Ectodermal cell (in vitro differentiated cells): ENCODE measurements at regions not wholly inside any gene's neighbourhood (a gene's known extent, or its start where the extent isn't known, plus 50 kb on each side); places are given as distances from the start of the nearest gene placed in this dataset.
"Not testable (repeated sequence)": the region's sequence is repeated elsewhere in the genome, so short reads cannot be mapped to it uniquely, and the experiment has no call there.

ENCODE experiments used
- H3K27ac ChIP-seq: 2 replicates; pipeline ENCODE4 v1.7.0; 2013; ENCODE audit warnings: mild to moderate bottlenecking, low read depth, low read length; ENCODE audit not compliant: insufficient read depth, poor library complexity, severe bottlenecking
- H3K27me3 ChIP-seq: 2 replicates; pipeline ENCODE4 v1.7.0; 2013; ENCODE audit warnings: mild to moderate bottlenecking, low read length; ENCODE audit not compliant: insufficient read depth, control insufficient read depth, poor library complexity, severe bottlenecking
- H3K36me3 ChIP-seq: one replicate; pipeline ENCODE4 v1.7.0; 2013; ENCODE audit warnings: low read length; ENCODE audit not compliant: control insufficient read depth, insufficient read depth
- H3K4me1 ChIP-seq: one replicate; pipeline ENCODE4 v1.7.0; 2013; ENCODE audit warnings: low read length; ENCODE audit not compliant: control insufficient read depth, insufficient read depth
- H3K4me3 ChIP-seq: 2 replicates; pipeline ENCODE4 v1.7.0; 2013; ENCODE audit warnings: low read depth, low read length, control low read depth; ENCODE audit not compliant: insufficient read depth
- H3K9me3 ChIP-seq: 2 replicates; pipeline ENCODE4 v1.7.0; 2013; ENCODE audit warnings: mild to moderate bottlenecking, low read length, moderate library complexity; ENCODE audit not compliant: control insufficient read depth
- WGBS, 2 experiments: methylation state at CpG; one replicate each; pipeline ENCODE4 v1.1.7; 2013; ENCODE audit warnings: missing lambda C conversion rate in 2 of 2; 5-methylcytosine and 5-hydroxymethylcytosine counted together

DNA sequence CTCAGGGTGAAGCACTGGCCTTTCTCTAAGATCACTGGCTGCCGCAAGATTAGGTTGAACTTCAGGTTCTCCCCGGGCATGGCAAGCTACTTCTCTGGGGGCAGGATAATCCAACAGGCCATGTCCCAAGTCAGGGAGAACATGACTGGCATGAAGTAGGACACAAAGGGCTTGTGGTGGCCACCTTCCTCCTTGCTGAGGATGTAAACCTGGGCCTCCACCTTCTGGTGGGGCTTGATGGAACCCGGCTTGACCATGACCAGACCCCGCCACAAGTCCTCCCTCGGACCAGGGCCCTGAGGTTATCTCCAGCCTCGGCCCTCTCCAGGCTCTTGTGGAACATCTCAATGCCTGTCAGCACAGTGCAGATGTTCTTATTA lies 211.1 kb upstream of the WSB1 start:
- 86 to 88% methylated on average over 6 of the region's 6 CpGs for WGBS, 2 experiments
- Histone ChIP-seq H3K27me3 (no peaks in the 10 kb centered on the region), H3K4me1 (no peaks in the 10 kb centered on the region), H3K36me3 (no peaks in the 10 kb centered on the region), H3K4me3 (no peak overlapping the region), H3K27ac (no peak overlapping the region), H3K9me3 (peaks cover 17% of the 10 kb centered on the region)

DNA sequence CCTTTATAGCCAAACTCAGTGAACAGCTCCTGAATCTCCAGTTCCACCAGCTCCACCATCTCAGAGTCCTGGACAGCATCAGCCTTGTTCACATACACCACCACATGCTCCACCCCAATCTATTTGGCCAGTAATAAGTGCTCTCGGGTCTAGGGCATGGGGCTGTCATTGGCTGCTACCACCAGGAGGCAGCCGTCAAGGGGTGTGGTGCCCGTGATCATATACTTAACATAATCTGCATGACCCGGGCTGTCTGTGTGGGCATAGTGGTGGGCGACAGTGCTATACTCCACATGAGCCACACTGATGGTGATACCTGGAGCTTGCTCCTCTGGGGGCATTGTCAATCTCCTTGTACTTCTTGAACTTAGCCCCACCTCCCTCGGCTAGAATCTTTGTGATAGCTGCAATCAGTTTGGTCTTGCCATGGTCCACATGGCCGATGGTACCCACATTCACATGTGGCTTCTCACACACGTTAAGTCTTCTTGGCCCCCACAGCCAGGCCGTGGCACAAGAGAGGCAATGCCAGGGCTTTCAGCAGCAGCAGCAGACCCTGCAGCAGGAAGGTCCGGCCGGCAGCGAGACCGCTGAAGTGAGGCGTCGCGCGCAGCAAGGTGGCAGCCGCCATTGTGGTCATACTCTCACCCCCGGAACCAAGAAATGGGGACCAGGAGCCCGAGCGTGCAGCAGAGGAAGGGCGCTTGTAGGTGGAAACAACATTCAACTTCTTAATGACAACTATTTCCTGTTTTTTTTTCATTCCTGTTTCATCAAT lies 210.3 kb upstream of the WSB1 start:
- no peak overlapping the region for H3K27ac ChIP-seq
- H3K36me3 ChIP-seq = no peaks in the 10 kb centered on the region
- 85 to 86% methylated on average over 22 of the region's 22 CpGs for WGBS, 2 experiments
- H3K27me3 ChIP-seq = no peaks in the 10 kb centered on the region
- H3K4me3 ChIP-seq = no peak overlapping the region
- H3K4me1 ChIP-seq = no peaks in the 10 kb centered on the region
- peaks cover 16% of the 10 kb centered on the region for H3K9me3 ChIP-seq

DNA sequence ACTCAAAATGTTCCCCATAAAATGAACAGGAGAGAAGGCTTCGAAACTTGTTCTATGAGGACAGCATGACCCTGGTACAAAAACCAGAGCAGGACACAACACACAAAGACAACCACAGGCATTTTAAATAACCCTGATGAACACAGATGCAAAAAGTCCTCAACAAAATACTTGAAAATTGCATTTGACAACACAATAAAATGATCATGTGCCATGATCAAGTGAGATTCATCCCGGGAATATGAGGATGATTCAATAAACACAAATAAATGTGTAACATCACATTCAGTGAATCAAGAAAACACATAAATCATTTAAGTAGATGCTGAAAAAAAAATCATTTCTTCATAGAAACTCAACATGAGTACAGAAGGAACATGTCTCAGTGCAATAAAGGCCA lies 208.4 kb upstream of the WSB1 start:
- H3K4me1 ChIP-seq = no peaks in the 10 kb centered on the region
- WGBS, 2 experiments = 78% methylated on average over 2 of the region's 2 CpGs
- no peaks in the 10 kb centered on the region for H3K36me3 ChIP-seq
- H3K4me3 ChIP-seq = no peak overlapping the region
- no peaks in the 10 kb centered on the region for H3K27me3 ChIP-seq
- no peak overlapping the region for H3K27ac ChIP-seq
- peaks cover 21% of the 10 kb centered on the region for H3K9me3 ChIP-seq

GRCh38 chr17:27086526-27086925 lies 207.4 kb upstream of the WSB1 start:
- no peak overlapping the region for H3K4me3 ChIP-seq

GRCh38 chr17:27087935-27088766 lies 205.8 kb upstream of the WSB1 start:
- H3K27me3 ChIP-seq = no peaks in the 10 kb centered on the region
- peaks cover 22% of the 10 kb centered on the region for H3K9me3 ChIP-seq
- no peak overlapping the region for H3K4me3 ChIP-seq
- H3K4me1 ChIP-seq = no peaks in the 10 kb centered on the region
- no peaks in the 10 kb centered on the region for H3K36me3 ChIP-seq
- no peak overlapping the region for H3K27ac ChIP-seq
- 74 to 81% methylated on average over 5 of the region's 5 CpGs for WGBS, 2 experiments

More at GRCh38 chr17:27086526-27086925, 207.4 kb upstream of the WSB1 start:
- Histone ChIP-seq H3K27me3 (no peaks in the 10 kb centered on the region), H3K27ac (no peak overlapping the region), H3K9me3 (peaks cover 26% of the 10 kb centered on the region), H3K4me1 (no peaks in the 10 kb centered on the region), H3K36me3 (no peaks in the 10 kb centered on the region)
- 59 to 79% methylated on average over 4 of the region's 4 CpGs for WGBS, 2 experiments

- Histone ChIP-seq H3K4me3 (no peak overlapping the region), H3K27me3 (no peaks in the 10 kb centered on the region), H3K4me1 (no peaks in the 10 kb centered on the region), H3K9me3 (peaks cover 19% of the 10 kb centered on the region), H3K36me3 (no peaks in the 10 kb centered on the region), H3K27ac (no peak overlapping the region)
- WGBS, 2 experiments = 67 to 70% methylated on average over 8 of the region's 8 CpGs
Measured at GRCh38 chr17:27088767-27089078, 205.2 kb upstream of the WSB1 start.

DNA sequence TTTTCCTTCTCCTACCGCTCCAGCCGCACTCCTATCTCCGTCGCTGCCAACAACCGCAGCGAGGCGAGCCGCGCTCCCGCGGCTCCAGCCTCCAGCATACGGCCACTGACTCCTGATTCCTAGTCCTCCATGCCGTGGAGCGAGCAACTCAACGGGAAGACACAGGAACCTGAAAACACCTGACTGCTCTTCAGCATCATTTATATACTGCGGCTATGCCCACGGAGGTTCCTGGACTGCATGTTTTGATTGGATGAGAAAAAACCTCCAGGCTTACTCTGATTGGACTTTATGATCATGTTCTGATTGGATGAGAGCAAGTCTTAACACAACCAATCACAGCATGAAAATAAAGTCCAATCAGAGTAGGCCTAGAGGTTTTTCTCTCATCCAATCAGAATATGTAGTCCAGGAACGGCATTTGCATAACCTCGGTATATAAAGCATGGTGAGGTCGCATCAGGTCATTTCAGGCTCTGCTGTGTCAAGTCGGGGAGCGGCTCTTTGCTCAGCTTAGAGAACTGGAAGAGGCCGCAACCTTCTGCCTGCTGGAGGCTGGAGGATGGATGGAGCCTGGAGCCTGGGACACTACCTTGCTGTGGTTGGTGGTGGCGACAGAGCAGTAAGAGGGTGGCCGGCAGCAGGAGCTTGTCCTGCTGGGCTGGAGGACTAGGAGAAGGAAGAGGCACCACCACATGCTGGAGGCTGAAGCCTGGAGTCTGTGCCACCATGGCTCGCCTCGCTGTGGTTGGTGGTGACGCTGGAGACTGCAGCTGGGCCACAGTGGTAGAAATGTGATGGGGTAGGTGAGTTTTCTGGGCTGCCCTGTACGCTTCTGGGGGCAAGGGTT lies 204.6 kb upstream of the WSB1 start:
- H3K9me3 ChIP-seq = peaks cover 19% of the 10 kb centered on the region
- H3K27me3 ChIP-seq, H3K4me1 ChIP-seq, H3K4me3 ChIP-seq, H3K36me3 ChIP-seq, H3K27ac ChIP-seq: not testable (repeated sequence)
- 89% methylated on average over 28 to 29 of the region's 29 CpGs for WGBS, 2 experiments

- Histone ChIP-seq H3K4me3 (no peak overlapping the region), H3K27ac (no peak overlapping the region), H3K36me3 (no peaks in the 10 kb centered on the region), H3K9me3 (peaks cover 19% of the 10 kb centered on the region), H3K27me3 (no peaks in the 10 kb centered on the region), H3K4me1 (no peaks in the 10 kb centered on the region)
- WGBS, 2 experiments = 88 to 89% methylated on average over 1 of the region's 1 CpG
Measured at GRCh38 chr17:27089929-27090247, 204.0 kb upstream of the WSB1 start.

GRCh38 chr17:27090450-27091042 lies 203.4 kb upstream of the WSB1 start:
- not testable (repeated sequence) for H3K27ac ChIP-seq, H3K4me3 ChIP-seq, H3K4me1 ChIP-seq, H3K36me3 ChIP-seq, H3K27me3 ChIP-seq
- WGBS, 2 experiments = 85% methylated on average over 10 of the region's 10 CpGs
- H3K9me3 ChIP-seq = peaks cover 18% of the 10 kb centered on the region

DNA sequence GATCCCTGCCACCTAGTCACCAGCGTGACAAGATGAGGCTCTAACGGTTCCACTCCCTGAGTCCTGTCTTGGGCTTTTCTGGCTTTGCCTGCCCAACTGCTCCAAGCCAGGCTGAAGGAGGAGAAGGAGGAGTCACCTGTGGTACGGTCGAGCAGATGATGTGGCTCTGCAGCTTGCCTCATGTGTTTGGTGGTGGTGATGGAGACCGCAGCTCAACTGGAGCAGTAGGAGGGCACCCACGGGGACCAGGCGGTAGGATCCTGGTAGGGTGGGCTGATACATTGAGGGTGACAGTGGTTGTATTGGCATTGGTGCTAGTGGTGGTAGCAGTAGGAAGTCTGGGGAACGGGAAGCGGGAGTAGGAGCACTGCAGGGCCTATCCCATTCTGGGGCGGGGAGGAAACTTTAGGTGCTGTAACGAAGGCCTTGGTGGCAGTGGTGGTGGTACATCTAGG lies 202.8 kb upstream of the WSB1 start:
- peaks cover 13% of the 10 kb centered on the region for H3K9me3 ChIP-seq
- no peaks in the 10 kb centered on the region for H3K36me3 ChIP-seq
- H3K27me3 ChIP-seq = no peaks in the 10 kb centered on the region
- H3K27ac ChIP-seq = no peak overlapping the region
- 83 to 86% methylated on average over 11 of the region's 11 CpGs for WGBS, 2 experiments
- no peak overlapping the region for H3K4me3 ChIP-seq
- H3K4me1 ChIP-seq = no peaks in the 10 kb centered on the region
